Mammary epithelial cell (primary cell): ENCODE measurements at regions not wholly inside any gene's neighbourhood (a gene's known extent, or its start where the extent isn't known, plus 50 kb on each side); places are given as distances from the start of the nearest gene placed in this dataset.

Experiments
- CTCF ChIP-seq, 2 donors: IDR thresholded peaks in 1 of 2; conservative IDR thresholded peaks in 1 of 2; 2 replicates each; pipeline ENCODE4 v1.5.1; 2011 to 2012; ENCODE audit warnings: inconsistent platforms in 2 of 2, low read length in 2 of 2, mild to moderate bottlenecking in 2 of 2, control low read depth in 1 of 2, low read depth in 1 of 2; ENCODE audit not compliant: insufficient read depth in 1 of 2; ENCODE audit errors: extremely low read depth in 1 of 2
- EZH2 ChIP-seq: IDR thresholded peaks from 2 replicates; pipeline ENCODE4 v1.6.1; 2012; ENCODE audit warnings: low read length, inconsistent platforms, borderline replicate concordance

GRCh38 chr14:65802196-65802595 is 389.7 kb downstream of the FUT8 start:
- TF ChIP-seq CTCF (conservative IDR thresholded peaks at IDR 0.05 in 1 of 2, IDR thresholded peaks at IDR 0.05 in 1 of 2; ENCODE audit: extremely low read depth in 1 of 2, insufficient read depth in 1 of 2, low read depth in 1 of 2, low read length in 2 of 2) (no peak), EZH2 (no peak)
